ENCODE measurements at regions not wholly inside any gene's neighbourhood (a gene's known extent, or its start where the extent isn't known, plus 50 kb on each side); places are given as distances from the start of the nearest gene placed in this dataset.

- TF ChIP-seq CTCF (IDR thresholded peaks at IDR 0.05) (no peak), POLR2A (IDR thresholded peaks at IDR 0.05) (no peak)
These were observed 50.4 kb upstream of the GRM8 start for GRCh38 chr7:127303102-127303501.

Measured in transverse colon (tissue), 3 donors.